Effector memory CD8-positive, alpha-beta T cell (primary cell): ENCODE measurements at regions not wholly inside any gene's neighbourhood (a gene's known extent, or its start where the extent isn't known, plus 50 kb on each side); places are given as distances from the start of the nearest gene placed in this dataset.

Source experiments
- ATAC-seq: fragments of 150-1000 bp; cut with Tn5 transposase; replicated peaks from 2 replicates; pipeline ENCODE4 v1.10.0; 2021; ENCODE audit warnings: mild to moderate bottlenecking, moderate library complexity
- DNase-seq, 3 experiments: peaks; one replicate each; pipeline ENCODE4 v3.0.0; 2021
- H3K27ac Mint-ChIP-seq, 2 donors: one replicate each; pipeline ENCODE4 v1.8.0; 2022; ENCODE audit warnings: mild to moderate bottlenecking in 2 of 2, mixed read lengths in 2 of 2, moderate library complexity in 2 of 2
- H3K27me3 Mint-ChIP-seq, 2 donors: one replicate each; pipeline ENCODE4 v1.8.0; 2022; ENCODE audit warnings: mixed read lengths in 2 of 2
- H3K36me3 Mint-ChIP-seq: one replicate; pipeline ENCODE4 v1.8.0; 2022; ENCODE audit warnings: mild to moderate bottlenecking, moderate library complexity, mixed read lengths; ENCODE audit not compliant: insufficient read depth
- H3K4me1 Mint-ChIP-seq, 2 donors: one replicate each; pipeline ENCODE4 v1.8.0; 2022; ENCODE audit warnings: low read depth in 2 of 2, mixed read lengths in 2 of 2
- H3K4me3 Mint-ChIP-seq, 2 donors: one replicate each; pipeline ENCODE4 v1.8.0; 2022; ENCODE audit warnings: mild to moderate bottlenecking in 2 of 2, mixed read lengths in 2 of 2, moderate library complexity in 2 of 2
- H3K9me3 Mint-ChIP-seq, 2 donors: one replicate each; pipeline ENCODE4 v1.8.0; 2022; ENCODE audit warnings: mixed read lengths in 2 of 2

DNA sequence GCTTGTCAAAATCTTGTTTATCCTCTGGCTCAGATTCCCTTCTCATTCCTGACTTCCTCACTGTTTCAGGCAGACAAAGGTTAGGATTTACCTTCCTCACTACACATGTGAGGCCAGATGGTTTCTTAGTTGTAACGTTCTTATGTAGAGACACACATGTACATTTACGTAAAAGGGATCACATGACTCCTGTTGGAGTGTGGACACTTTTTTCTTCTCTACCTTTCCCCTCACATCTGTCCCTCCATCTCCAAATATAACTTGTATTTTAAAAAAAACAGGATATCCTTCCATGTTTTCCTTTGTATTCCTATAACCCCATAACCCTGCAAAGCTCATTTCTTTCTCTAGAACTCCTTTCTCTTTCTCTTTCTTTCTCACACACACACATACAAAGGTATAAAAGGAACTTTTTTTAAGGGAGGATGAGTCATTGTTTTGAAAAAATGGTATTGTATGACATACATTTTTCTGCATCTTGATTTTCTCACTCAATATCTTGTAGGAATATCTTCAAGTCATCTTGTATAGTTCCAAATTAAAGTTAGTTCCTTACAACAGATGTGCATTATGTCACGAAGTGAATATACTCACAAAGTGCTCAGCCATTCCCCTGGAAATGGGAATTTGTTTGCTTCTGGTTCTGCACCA lies 78.2 kb upstream of the SULF2 start:
- no peak overlapping the region for H3K4me3 Mint-ChIP-seq
- no peak for ATAC-seq
- no peaks in the 10 kb centered on the region for H3K36me3 Mint-ChIP-seq
- no peak for DNase-seq
- H3K27ac Mint-ChIP-seq, result no peak overlapping the region
- peaks cover 22 to 33% of the 10 kb centered on the region in 2 donors for H3K27me3 Mint-ChIP-seq
- no peaks in the 10 kb centered on the region for H3K4me1 Mint-ChIP-seq
- H3K9me3 Mint-ChIP-seq, result no peaks in the 10 kb centered on the region

DNA sequence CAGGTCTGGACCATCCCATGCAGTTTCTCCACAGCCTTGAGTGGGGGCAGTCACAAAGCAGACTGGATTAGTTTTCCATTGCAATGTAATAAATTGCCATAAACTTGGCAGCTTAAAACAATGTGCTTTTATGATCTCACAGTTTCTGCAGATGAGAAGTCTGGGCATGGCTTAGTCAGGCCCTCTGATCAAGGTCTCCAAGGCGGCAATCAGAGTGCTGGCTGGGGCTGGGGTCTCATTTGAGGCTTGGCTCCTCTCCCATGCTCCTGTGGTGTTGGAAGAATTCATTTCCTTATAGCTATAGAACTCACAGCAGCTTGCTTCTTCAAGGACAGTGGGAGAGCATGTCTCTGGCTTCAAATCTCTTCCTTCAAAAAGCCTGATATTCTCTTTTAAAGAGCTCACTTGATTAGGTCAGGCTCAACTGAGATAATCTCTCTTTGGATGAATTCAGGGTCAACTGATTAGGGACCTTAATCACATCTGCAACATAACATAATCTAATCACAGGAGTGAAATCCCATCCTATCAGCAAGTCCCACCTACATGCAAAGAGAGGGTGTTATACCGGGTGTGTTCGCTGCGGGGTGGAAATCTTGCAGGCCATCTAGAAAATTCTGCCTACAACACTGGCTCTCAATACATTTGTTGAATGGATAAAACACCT lies 77.4 kb upstream of the SULF2 start:
- Mint-ChIP-seq H3K27ac (no peak overlapping the region), H3K4me3 (no peak overlapping the region), H3K36me3 (no peaks in the 10 kb centered on the region), H3K27me3 (peaks cover 28 to 37% of the 10 kb centered on the region in 2 donors), H3K4me1 (no peaks in the 10 kb centered on the region), H3K9me3 (no peaks in the 10 kb centered on the region)
- no peak for DNase-seq
- no peak for ATAC-seq

DNA sequence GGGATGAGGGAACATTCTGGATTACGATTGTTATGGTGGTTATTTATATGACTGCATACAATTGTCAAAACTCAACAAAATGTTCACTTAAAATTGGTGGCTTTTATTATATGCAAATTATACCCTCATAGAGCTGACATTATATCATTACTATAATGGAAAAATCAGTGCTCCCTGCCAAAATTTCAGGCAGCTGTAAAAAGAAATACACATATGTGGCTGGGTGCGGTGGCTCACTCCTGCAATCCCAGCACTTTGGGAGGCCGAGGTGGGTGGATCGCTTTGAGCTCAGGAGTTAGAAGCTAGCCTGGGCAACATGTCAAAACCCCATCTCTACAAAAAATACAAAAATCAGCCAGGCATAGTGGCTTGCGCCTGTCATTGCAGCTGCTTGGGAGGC lies 75.8 kb upstream of the SULF2 start:
- DNase-seq, result no peak
- H3K36me3 Mint-ChIP-seq, result no peaks in the 10 kb centered on the region
- ATAC-seq, result no peak
- no peak overlapping the region for H3K4me3 Mint-ChIP-seq
- H3K4me1 Mint-ChIP-seq, result no peaks in the 10 kb centered on the region
- H3K9me3 Mint-ChIP-seq, result no peaks in the 10 kb centered on the region
- H3K27ac Mint-ChIP-seq, result no peak overlapping the region
- H3K27me3 Mint-ChIP-seq, result peaks cover 28 to 39% of the 10 kb centered on the region in 2 donors

GRCh38 chr20:47860049-47860830 lies 75.0 kb upstream of the SULF2 start:
- Mint-ChIP-seq H3K4me3 (no peak overlapping the region), H3K27ac (no peak overlapping the region), H3K27me3 (peaks cover 19 to 34% of the 10 kb centered on the region in 2 donors), H3K9me3 (no peaks in the 10 kb centered on the region), H3K36me3 (no peaks in the 10 kb centered on the region), H3K4me1 (no peaks in the 10 kb centered on the region)
- DNase-seq (no peak), ATAC-seq (no peak)

DNA sequence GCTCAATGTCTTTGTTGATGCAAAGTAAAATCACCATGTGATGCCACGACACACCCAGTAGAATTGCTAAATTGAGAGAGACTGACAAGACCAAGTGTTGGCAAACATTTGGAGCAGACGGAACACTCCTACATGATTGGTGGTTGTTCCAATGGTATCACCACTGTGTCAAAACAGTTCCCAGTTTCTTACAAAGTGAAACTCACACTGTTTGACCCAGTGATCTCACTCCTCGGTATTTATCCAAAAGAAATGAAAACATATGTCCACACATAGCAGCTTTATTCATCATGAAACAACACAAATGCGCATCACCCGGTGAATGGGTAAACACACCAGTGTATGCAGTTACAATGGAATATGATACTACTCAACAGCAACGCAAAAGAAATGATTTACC lies 74.0 kb upstream of the SULF2 start:
- DNase-seq, result no peak
- H3K27me3 Mint-ChIP-seq, result peaks cover 25 to 34% of the 10 kb centered on the region in 2 donors
- H3K27ac Mint-ChIP-seq, result no peak overlapping the region
- H3K36me3 Mint-ChIP-seq, result no peaks in the 10 kb centered on the region
- ATAC-seq, result no peak
- H3K4me3 Mint-ChIP-seq, result no peak overlapping the region
- no peaks in the 10 kb centered on the region for H3K4me1 Mint-ChIP-seq
- H3K9me3 Mint-ChIP-seq, result no peaks in the 10 kb centered on the region

DNA sequence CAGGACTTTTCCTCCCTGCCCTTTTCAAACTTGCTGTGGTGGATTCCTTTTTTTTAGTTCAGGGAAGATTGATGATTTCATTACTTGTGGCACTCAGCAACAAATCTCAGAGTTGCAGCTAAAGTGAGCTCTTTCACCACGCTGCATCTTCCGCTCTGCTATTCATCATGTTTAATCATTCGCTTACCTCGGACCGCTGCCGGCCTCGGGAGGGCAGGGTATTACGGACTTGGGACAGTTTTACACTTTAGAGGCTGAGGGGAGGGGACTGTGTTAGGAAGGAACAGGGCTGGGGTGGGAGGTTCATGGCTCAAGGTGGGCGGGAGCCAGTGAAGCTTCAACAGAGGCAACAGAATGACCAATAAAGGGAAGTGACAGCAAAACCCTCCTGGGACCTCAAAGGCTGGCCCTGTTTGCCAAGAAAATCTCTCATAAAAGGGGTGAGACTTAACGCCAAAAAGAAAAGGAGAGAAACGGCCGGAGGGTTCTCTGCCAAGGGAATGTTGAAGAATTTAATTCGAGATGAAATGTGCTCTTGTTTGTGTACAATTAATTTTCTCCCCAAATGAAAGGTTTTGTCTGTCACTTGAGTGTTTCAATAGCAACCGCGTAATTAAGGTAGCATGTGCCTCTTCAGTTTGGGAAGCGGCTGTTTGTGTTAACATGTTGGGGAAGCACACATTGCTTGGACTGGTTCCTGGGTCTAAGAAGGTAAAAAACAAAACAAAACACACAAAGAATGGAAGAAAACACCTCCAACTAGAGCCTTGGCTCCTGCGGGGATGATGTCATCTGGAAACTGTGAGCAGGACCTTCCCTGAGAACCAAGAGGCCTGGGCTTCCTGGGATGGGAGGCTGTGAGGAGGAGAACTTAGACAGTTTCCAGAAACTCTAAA lies 72.5 kb upstream of the SULF2 start:
- DNase-seq, result no peak
- ATAC-seq, result no peak
- Mint-ChIP-seq H3K4me1 (no peaks in the 10 kb centered on the region), H3K36me3 (no peaks in the 10 kb centered on the region), H3K4me3 (no peak overlapping the region), H3K9me3 (no peaks in the 10 kb centered on the region), H3K27me3 (peaks cover 25 to 29% of the 10 kb centered on the region in 2 donors), H3K27ac (no peak overlapping the region)

GRCh38 chr20:47857187-47857568 lies 71.9 kb upstream of the SULF2 start:
- no peaks in the 10 kb centered on the region for H3K36me3 Mint-ChIP-seq
- ATAC-seq (no peak), DNase-seq (no peak)
- H3K4me1 Mint-ChIP-seq, result no peaks in the 10 kb centered on the region
- H3K27me3 Mint-ChIP-seq, result peaks cover 28 to 32% of the 10 kb centered on the region in 2 donors
- H3K9me3 Mint-ChIP-seq, result no peaks in the 10 kb centered on the region
- no peak overlapping the region for H3K27ac Mint-ChIP-seq
- no peak overlapping the region for H3K4me3 Mint-ChIP-seq

GRCh38 chr20:47855799-47856198 lies 70.5 kb upstream of the SULF2 start:
- DNase-seq, result no peak
- Mint-ChIP-seq H3K4me1 (no peaks in the 10 kb centered on the region), H3K27me3 (peaks cover 37 to 45% of the 10 kb centered on the region in 2 donors), H3K9me3 (no peaks in the 10 kb centered on the region), H3K36me3 (no peaks in the 10 kb centered on the region), H3K4me3 (no peak overlapping the region), H3K27ac (no peak overlapping the region)
- ATAC-seq, result no peak

DNA sequence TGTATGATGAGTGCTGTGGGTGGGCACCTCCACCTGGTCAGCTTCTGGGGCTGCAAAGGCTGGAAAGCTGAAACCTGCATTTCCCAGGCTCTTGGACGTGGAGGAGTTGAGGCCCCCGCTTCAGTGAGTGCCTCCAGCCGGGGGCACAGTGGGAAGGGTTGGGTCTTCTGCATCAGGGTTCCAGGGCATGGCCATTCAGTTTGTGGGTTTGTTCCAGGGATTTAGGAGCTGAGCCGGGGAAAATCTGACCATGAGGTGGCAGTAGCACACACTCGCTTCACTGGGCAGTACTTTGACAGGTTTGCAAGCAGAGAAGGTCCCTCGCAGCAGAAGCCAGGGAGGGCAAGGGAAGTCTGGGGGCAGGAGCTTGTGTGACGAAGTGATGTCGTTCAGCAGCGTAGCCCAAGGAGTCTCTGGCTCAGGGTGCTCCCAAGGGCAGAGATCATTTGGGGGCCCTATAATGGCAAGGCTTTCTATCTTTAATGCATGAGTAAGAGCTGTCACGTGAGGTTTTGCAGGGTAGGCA lies 69.5 kb upstream of the SULF2 start:
- peak overlapping the region in 1 of 2 donors; percentile 51 for H3K27ac Mint-ChIP-seq

GRCh38 chr20:47851774-47852173 lies 66.5 kb upstream of the SULF2 start:
- ATAC-seq, result no peak
- no peaks in the 10 kb centered on the region for H3K36me3 Mint-ChIP-seq

More for the DNA sequence above, 69.5 kb upstream of the SULF2 start:
- Mint-ChIP-seq H3K27me3 (peaks cover 40 to 56% of the 10 kb centered on the region in 2 donors), H3K9me3 (no peaks in the 10 kb centered on the region), H3K4me1 (no peaks in the 10 kb centered on the region), H3K4me3 (no peak overlapping the region), H3K36me3 (no peaks in the 10 kb centered on the region)
- ATAC-seq (no peak), DNase-seq (no peak)

DNA sequence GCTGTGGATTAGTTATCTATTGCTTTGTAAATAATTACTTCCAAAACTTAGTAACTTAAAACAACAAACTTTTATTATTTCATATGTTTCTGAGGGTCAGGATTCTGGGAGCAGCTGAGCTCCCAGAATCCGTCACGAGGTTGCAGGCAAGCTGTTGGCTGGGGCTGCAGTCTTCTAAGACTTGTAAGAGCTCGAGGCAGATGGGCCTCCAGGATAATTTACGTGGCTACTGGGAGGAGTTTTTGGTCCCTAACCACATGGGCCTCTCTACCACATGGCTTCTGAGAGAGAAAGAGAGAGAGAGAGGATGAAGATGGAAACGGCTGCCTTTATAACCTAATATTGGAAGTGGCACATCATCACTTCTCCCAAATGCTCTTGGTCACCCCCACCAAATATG lies 64.9 kb upstream of the SULF2 start:
- Mint-ChIP-seq H3K27ac (no peak overlapping the region), H3K4me1 (no peaks in the 10 kb centered on the region), H3K27me3 (peaks cover 44 to 80% of the 10 kb centered on the region in 2 donors), H3K36me3 (no peaks in the 10 kb centered on the region), H3K9me3 (no peaks in the 10 kb centered on the region), H3K4me3 (no peak overlapping the region)
- no peak for DNase-seq
- no peak for ATAC-seq

More at GRCh38 chr20:47851774-47852173, 66.5 kb upstream of the SULF2 start:
- peaks cover 41 to 63% of the 10 kb centered on the region in 2 donors for H3K27me3 Mint-ChIP-seq
- H3K4me1 Mint-ChIP-seq, result no peaks in the 10 kb centered on the region
- no peaks in the 10 kb centered on the region for H3K9me3 Mint-ChIP-seq
- H3K4me3 Mint-ChIP-seq, result no peak overlapping the region
- no peak overlapping the region for H3K27ac Mint-ChIP-seq
- no peak for DNase-seq

- no peak overlapping the region for H3K27ac Mint-ChIP-seq
- DNase-seq (no peak), ATAC-seq (no peak)
- H3K36me3 Mint-ChIP-seq, result no peaks in the 10 kb centered on the region
- H3K4me3 Mint-ChIP-seq, result no peak overlapping the region
- H3K4me1 Mint-ChIP-seq, result no peaks in the 10 kb centered on the region
- H3K9me3 Mint-ChIP-seq, result no peaks in the 10 kb centered on the region
- H3K27me3 Mint-ChIP-seq, result peaks cover 44 to 78% of the 10 kb centered on the region in 2 donors
Observed at GRCh38 chr20:47849596-47849995, 64.3 kb upstream of the SULF2 start.

DNA sequence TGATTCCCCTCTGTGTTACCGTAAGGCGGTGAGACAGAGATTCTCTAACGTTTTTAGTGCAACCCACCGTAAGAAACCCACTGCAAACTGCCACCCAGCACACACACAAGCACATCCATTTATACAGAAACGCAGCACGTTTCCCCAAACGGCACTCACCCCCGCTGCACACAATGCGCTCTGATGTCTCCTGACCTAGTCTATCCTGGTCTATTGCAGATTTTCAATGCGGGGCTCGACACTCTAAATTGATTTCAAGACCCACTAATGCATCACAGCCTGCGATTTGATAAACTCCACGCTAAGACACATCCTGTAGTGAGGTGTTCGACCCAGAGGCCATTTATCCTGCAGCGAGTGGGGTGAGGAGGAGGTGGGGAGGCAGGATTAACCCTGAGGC lies 63.7 kb upstream of the SULF2 start:
- Mint-ChIP-seq H3K36me3 (no peaks in the 10 kb centered on the region), H3K27ac (no peak overlapping the region), H3K9me3 (no peaks in the 10 kb centered on the region), H3K27me3 (peaks cover 44 to 78% of the 10 kb centered on the region in 2 donors), H3K4me3 (no peak overlapping the region), H3K4me1 (no peaks in the 10 kb centered on the region)
- DNase-seq (no peak), ATAC-seq (no peak)
